Thyroid gland (tissue), 4 donors: ENCODE measurements at regions not wholly inside any gene's neighbourhood (a gene's known extent, or its start where the extent isn't known, plus 50 kb on each side); places are given as distances from the start of the nearest gene placed in this dataset.

Experiments
- DNase-seq, 2 donors: peaks; one replicate each; pipeline ENCODE4 v3.0.0-alpha.2; 2019
- H3K27ac ChIP-seq, 3 donors: fragments of 200-600 bp; sonication (generic); 1 replicate in 2 of 3; 2 replicates in 1 of 3; pipeline ENCODE4 v1.5.1; 2016 to 2019; ENCODE audit warnings: mild to moderate bottlenecking in 1 of 3, moderate library complexity in 1 of 3
- H3K27me3 ChIP-seq: fragments of 200-600 bp; sonication (generic); one replicate; pipeline ENCODE4 v1.5.1; 2019
- H3K36me3 ChIP-seq, 2 donors: fragments of 200-600 bp; sonication (generic); one replicate each; pipeline ENCODE4 v1.5.1; 2016 to 2019
- H3K4me1 ChIP-seq, 2 donors: fragments of 200-600 bp; sonication (generic); one replicate each; pipeline ENCODE4 v1.5.1; 2017 to 2019
- H3K4me3 ChIP-seq, 3 donors: fragments of 200-600 bp; sonication (generic); replicated peaks in 1 of 3; 1 replicate in 2 of 3; 2 replicates in 1 of 3; pipeline ENCODE4 v1.5.1; 2016; ENCODE audit warnings: mild to moderate bottlenecking in 1 of 3
- H3K9me3 ChIP-seq: fragments of 200-600 bp; sonication (generic); one replicate; pipeline ENCODE4 v1.5.1; 2017
- POLR2A ChIP-seq, 2 donors: fragments of 450-650 bp; IDR thresholded peaks; one replicate each; pipeline ENCODE4 v1.6.1; 2017; ENCODE audit warnings: antibody characterized with exemption in 2 of 2, mild to moderate bottlenecking in 2 of 2, moderate library complexity in 1 of 2
- WGBS, 2 donors: methylation state at CpG; one replicate each; pipeline ENCODE4 v1.1.5; 2017; 5-methylcytosine and 5-hydroxymethylcytosine counted together
- intact Hi-C: fragments of 100-400 bp; cut with DNase I; formaldehyde crosslinking; loops from one replicate; pipeline ENCODE4 v1.15.1; 2023
- TF ChIP-seq, protein P1 (sequence below), 6 experiments: fragments of 200-600 bp in 3 of 6; fragments of 450-650 bp in 3 of 6; sonication (generic) in 3 of 6; IDR thresholded peaks; one replicate each; pipeline ENCODE4 v1.5.1; 2016 to 2019; ENCODE audit warnings: antibody characterized with exemption in 6 of 6, mild to moderate bottlenecking in 2 of 6, inconsistent platforms in 1 of 6, moderate library complexity in 1 of 6

DNA sequence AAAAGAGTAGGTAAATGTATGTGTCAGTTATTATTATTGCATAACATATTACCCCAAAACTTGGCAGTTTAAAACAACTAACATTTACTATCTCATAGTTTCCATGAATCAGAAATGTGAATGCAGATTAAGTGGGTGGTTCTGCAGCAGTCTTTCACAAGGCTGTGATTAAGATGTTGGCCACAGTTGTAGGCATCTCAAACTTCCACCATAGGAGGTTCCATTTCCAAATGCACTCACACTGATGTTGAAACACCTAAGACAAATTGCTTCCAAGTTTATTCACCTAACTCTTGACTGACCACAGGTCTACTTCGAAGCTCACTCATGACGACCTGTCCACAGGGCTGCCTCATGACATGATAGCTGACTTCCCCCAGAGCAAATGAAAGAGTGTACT, 360.8 kb downstream of the GRB14 start:
- Histone ChIP-seq H3K27ac (no peak overlapping the region), H3K36me3 (no peaks in the 10 kb centered on the region), H3K4me1 (no peaks in the 10 kb centered on the region), H3K4me3 (no peak overlapping the region), H3K9me3 (no peaks in the 10 kb centered on the region), H3K27me3 (no peaks in the 10 kb centered on the region)
- TF ChIP-seq POLR2A (IDR thresholded peaks at IDR 0.05) = no peak
- TF ChIP-seq, protein P1, sequence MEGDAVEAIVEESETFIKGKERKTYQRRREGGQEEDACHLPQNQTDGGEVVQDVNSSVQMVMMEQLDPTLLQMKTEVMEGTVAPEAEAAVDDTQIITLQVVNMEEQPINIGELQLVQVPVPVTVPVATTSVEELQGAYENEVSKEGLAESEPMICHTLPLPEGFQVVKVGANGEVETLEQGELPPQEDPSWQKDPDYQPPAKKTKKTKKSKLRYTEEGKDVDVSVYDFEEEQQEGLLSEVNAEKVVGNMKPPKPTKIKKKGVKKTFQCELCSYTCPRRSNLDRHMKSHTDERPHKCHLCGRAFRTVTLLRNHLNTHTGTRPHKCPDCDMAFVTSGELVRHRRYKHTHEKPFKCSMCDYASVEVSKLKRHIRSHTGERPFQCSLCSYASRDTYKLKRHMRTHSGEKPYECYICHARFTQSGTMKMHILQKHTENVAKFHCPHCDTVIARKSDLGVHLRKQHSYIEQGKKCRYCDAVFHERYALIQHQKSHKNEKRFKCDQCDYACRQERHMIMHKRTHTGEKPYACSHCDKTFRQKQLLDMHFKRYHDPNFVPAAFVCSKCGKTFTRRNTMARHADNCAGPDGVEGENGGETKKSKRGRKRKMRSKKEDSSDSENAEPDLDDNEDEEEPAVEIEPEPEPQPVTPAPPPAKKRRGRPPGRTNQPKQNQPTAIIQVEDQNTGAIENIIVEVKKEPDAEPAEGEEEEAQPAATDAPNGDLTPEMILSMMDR (IDR thresholded peaks at IDR 0.05) = no peak
- no peak for DNase-seq
- intact Hi-C loops = no loop called here
- 87 to 93% methylated on average over 2 of the region's 2 CpGs for WGBS, 2 donors

DNA sequence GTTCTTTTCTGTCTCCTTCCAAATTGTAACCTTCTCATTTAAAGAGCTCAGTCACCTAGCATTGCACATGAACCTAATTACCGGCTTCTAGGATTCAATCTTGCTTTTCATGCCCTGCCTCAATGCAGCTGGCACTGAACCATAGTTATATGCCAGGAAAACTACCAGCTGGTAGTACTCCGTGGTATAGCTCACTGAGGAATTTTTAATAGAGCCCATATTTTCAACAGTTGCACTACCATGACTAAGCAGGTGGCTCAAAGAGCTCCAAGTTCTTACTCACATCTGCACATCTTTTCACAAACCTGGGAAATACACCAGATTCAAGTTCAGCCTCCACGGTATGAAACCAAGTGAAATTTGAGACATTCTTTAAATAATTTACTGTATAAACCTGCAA, 363.5 kb downstream of the GRB14 start:
- Histone ChIP-seq H3K9me3 (no peaks in the 10 kb centered on the region), H3K4me3 (no peak overlapping the region), H3K4me1 (no peaks in the 10 kb centered on the region), H3K27ac (no peak overlapping the region), H3K27me3 (no peaks in the 10 kb centered on the region), H3K36me3 (no peaks in the 10 kb centered on the region)
- no peak for DNase-seq
- 73 to 74% methylated on average over 3 of the region's 3 CpGs for WGBS, 2 donors
- intact Hi-C loops = no loop called here
- TF ChIP-seq POLR2A (IDR thresholded peaks at IDR 0.05) = no peak
- TF ChIP-seq, protein P1 (IDR thresholded peaks at IDR 0.05) = no peak

DNA sequence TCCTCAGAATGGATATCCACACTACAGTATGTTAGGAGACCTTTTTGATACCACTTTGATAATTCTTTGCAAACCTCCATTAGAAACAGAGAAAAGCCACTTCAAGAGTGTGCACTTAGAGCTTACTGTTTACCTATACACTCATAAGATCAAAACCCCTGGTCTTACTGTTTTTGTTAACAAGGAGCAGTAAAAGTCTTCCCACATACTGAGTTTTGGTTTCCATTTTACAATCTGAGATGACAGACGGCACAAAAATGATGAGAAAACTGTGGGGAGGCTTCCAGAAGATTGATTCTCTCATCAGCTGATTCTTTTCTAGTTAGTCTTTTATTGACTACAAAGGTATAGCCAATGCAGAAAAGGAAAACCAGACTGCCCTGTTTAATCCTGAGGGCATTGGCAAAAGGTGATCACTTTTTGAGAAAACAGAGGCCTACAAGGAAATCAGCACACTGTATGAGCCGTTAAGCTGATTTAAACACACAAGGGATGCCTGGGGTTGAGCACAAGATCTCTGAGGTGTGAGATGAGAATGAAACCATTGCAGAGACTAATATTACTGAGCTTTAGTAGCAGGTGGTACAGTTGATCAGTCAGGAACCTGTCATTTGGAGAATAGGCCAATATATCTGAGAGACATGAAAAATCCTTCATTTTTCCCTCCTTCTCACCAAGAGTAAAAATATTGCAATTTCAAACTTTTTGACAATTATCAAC, 368.6 kb downstream of the GRB14 start:
- TF ChIP-seq, protein P1 (IDR thresholded peaks at IDR 0.05) = no peak
- TF ChIP-seq POLR2A (IDR thresholded peaks at IDR 0.05) = no peak
- Histone ChIP-seq H3K27ac (no peak overlapping the region), H3K4me1 (no peaks in the 10 kb centered on the region), H3K27me3 (no peaks in the 10 kb centered on the region), H3K9me3 (no peaks in the 10 kb centered on the region), H3K36me3 (no peaks in the 10 kb centered on the region), H3K4me3 (no peak overlapping the region)
- 61 to 63% methylated on average over 2 of the region's 2 CpGs for WGBS, 2 donors
- intact Hi-C loops = no loop called here
- no peak for DNase-seq

DNA sequence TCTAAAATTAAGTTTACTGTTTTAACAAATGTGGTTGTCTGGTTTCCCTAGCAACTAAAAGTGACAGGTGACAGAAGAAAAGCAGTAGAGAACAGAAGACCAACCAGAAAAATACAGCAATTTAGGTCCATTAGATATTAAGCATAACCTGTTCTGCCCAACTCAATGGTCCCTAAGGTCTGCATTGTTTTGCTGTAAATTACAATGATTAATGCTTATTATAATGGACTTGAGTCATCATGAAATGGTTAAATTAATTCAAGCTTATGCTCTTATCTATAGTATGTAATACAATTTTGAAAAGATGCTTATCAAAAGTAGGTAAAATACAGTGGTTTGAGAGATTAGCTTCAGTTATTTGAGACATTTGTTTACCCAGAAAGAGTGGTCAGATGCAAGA, 378.0 kb downstream of the GRB14 start:
- TF ChIP-seq POLR2A (IDR thresholded peaks at IDR 0.05) = no peak
- TF ChIP-seq, protein P1 (IDR thresholded peaks at IDR 0.05) = no peak
- Histone ChIP-seq H3K27me3 (no peaks in the 10 kb centered on the region), H3K4me3 (no peak overlapping the region), H3K4me1 (no peaks in the 10 kb centered on the region), H3K36me3 (no peaks in the 10 kb centered on the region), H3K27ac (no peak overlapping the region), H3K9me3 (no peaks in the 10 kb centered on the region)
- no peak for DNase-seq
- intact Hi-C loops = no loop called here

DNA sequence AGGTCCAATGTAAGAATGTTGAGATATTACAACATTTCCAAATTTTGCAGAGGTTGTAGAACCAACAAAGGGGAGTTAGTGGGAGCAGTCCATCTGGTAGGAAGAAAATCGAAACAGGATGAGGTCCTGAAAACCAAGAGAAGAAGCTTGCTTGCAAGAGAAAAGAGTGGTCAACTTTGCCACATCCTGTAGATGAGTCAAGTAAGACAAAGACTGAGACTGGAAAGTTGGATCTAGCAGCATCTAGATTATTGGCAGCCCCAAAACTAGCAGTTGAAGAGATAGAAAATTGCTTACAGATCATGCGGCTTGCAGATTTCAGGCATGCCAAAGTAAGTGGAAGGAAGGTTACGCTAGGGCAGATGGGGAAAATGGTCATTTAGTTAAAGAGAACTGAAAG, 378.9 kb downstream of the GRB14 start:
- Histone ChIP-seq H3K4me3 (no peak overlapping the region), H3K27me3 (no peaks in the 10 kb centered on the region), H3K9me3 (no peaks in the 10 kb centered on the region), H3K27ac (no peak overlapping the region), H3K36me3 (no peaks in the 10 kb centered on the region), H3K4me1 (no peaks in the 10 kb centered on the region)
- no peak for DNase-seq
- TF ChIP-seq, protein P1 (IDR thresholded peaks at IDR 0.05) = no peak
- no peak for TF ChIP-seq POLR2A (IDR thresholded peaks at IDR 0.05)
- 89% methylated on average over 3 of the region's 3 CpGs for WGBS, 2 donors
- intact Hi-C loops = no loop called here
